GM18511 (cell line): ENCODE measurements at regions not wholly inside any gene's neighbourhood (a gene's known extent, or its start where the extent isn't known, plus 50 kb on each side); places are given as distances from the start of the nearest gene placed in this dataset.

Experiments used
- ATAC-seq: cut with Tn5 transposase; IDR thresholded peaks from one replicate; pipeline ENCODE4 v1.9.1; 2021; ENCODE audit warnings: mild to moderate bottlenecking, moderate library complexity; ENCODE audit not compliant: unreplicated experiment

GRCh38 chr4:34157547-34157946 lies 2086.8 kb downstream of the ARAP2 start:
- ATAC-seq = no peak

GRCh38 chr4:34158878-34159277 lies 2085.4 kb downstream of the ARAP2 start:
- no peak for ATAC-seq

GRCh38 chr4:34170946-34171345 lies 2073.4 kb downstream of the ARAP2 start:
- no peak for ATAC-seq

GRCh38 chr4:34176609-34177008 lies 2067.7 kb downstream of the ARAP2 start:
- no peak for ATAC-seq

- ATAC-seq = no peak
Observed at GRCh38 chr4:34178476-34178875, 2065.8 kb downstream of the ARAP2 start.

- no peak for ATAC-seq
Observed at GRCh38 chr4:34181311-34181841, 2062.9 kb downstream of the ARAP2 start.

GRCh38 chr4:34181891-34182290 lies 2062.4 kb downstream of the ARAP2 start:
- no peak for ATAC-seq

GRCh38 chr4:34182306-34182705 lies 2062.0 kb downstream of the ARAP2 start:
- ATAC-seq = no peak

GRCh38 chr4:34183926-34184325 lies 2060.4 kb downstream of the ARAP2 start:
- ATAC-seq = no peak

GRCh38 chr4:34187056-34187455 lies 2057.3 kb downstream of the ARAP2 start:
- no peak for ATAC-seq

- no peak for ATAC-seq
Observed at GRCh38 chr4:34191443-34191842, 2052.9 kb downstream of the ARAP2 start.

- ATAC-seq = no peak
Observed at GRCh38 chr4:34193451-34194154, 2050.7 kb downstream of the ARAP2 start.

GRCh38 chr4:34194585-34194984 lies 2049.7 kb downstream of the ARAP2 start:
- ATAC-seq = no peak

- ATAC-seq = no peak
Observed at GRCh38 chr4:34196375-34196774, 2047.9 kb downstream of the ARAP2 start.

- ATAC-seq = no peak
Observed at GRCh38 chr4:34198966-34199365, 2045.3 kb downstream of the ARAP2 start.

GRCh38 chr4:34200535-34200934 lies 2043.8 kb downstream of the ARAP2 start:
- no peak for ATAC-seq

GRCh38 chr4:34202154-34202553 lies 2042.2 kb downstream of the ARAP2 start:
- ATAC-seq = no peak

- ATAC-seq = no peak
Observed at GRCh38 chr4:34220601-34221000, 2023.7 kb downstream of the ARAP2 start.

GRCh38 chr4:34221986-34222385 lies 2022.3 kb downstream of the ARAP2 start:
- ATAC-seq = no peak

- ATAC-seq = no peak
Observed at GRCh38 chr4:34236118-34236517, 2008.2 kb downstream of the ARAP2 start.

GRCh38 chr4:34245276-34245675 lies 1999.0 kb downstream of the ARAP2 start:
- no peak for ATAC-seq

- ATAC-seq = no peak
Observed at GRCh38 chr4:34250562-34250961, 1993.8 kb downstream of the ARAP2 start.

- ATAC-seq = no peak
Observed at GRCh38 chr4:34253239-34253638, 1991.1 kb downstream of the ARAP2 start.
